SKM-1 treated with dmso at 0.1 percent for 144 hours (cell line): ENCODE measurements at regions not wholly inside any gene's neighbourhood (a gene's known extent, or its start where the extent isn't known, plus 50 kb on each side); places are given as distances from the start of the nearest gene placed in this dataset.
"Not testable (repeated sequence)": the region's sequence is repeated elsewhere in the genome, so short reads cannot be mapped to it uniquely, and the experiment has no call there.

Experiments
- DNase-seq: peaks from one replicate; lab custom pipeline; 2025; ENCODE audit not compliant: unreplicated experiment; lab: John Stamatoyannopoulos, UW

- no peak for DNase-seq
Measured at GRCh38 chr12:75812271-75813018, 219.1 kb downstream of the PHLDA1 start.

GRCh38 chr12:75809746-75810145 is 221.8 kb downstream of the PHLDA1 start:
- no peak for DNase-seq

GRCh38 chr12:75807494-75807893 is 224.1 kb downstream of the PHLDA1 start:
- DNase-seq = no peak

DNA sequence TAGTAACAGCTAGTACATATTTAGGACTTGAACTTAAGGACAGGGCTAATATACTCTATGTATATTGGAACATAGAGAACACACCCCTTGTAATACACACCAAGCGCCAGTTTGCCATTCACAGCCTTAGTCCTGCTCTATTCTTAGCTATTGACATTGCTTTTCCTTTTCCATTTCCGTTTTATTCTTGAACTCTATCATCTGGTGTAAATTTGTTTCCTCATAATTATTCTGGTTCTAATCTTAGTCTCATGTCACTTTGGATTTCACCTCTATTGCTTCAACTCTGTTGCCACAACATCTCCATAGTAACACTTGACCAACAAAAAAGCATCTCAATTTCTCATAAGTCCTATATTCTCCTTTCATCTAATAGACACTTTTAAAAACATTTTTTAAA is 225.7 kb downstream of the PHLDA1 start:
- DNase-seq = no peak

DNA sequence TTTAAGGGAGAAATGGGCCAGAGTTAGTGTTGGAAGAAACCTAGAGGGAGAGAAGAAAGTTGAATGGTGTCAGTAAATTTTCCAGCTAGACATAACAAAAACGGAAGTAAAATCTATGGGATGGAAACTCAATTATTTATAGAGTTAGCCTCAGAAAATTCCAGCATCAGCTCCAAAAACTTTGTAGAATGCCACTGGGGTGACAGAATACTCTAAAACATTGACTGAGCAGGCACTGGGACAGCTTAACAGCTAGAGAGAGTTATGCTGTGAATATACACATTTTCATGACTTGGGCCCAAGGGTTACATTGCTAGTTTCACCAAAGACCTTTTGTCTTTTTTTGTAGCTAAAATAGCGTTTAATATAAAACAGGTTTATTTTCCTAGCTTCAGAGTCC is 226.3 kb downstream of the PHLDA1 start:
- no peak for DNase-seq

DNA sequence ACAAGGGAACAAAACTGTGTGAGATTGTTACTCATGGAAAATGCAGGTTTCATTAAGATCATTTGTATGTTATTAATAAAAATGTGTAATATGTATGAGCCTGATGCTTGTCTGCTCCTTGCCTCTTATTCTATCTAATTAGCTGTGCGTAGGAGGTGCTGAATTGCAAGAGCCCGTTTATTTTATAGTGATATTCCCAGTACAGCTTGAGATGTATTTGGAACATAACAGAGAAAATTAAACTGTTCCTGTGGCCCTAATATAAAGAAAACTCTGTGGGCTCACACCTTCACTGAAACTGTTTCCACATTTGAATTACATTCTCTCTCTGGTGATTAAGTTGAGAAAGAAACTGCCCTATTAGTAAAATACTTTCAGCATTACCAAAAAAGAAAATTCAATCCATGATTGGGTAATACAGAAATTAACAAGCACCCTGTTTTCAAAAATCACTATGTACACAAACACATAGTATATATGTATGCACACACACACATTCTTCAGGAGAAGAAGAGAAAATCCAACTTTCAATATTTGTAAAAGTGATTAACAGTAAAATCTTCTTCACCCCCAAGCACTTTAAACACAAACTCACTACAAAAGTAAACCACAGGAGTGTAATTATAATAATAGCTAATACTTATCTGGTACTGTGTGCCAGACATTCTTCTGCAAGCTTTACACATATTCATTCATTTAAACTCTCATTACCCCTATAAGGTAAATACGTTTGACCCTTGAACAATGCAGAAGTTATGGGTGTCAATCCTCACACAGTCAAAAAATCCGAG is 233.2 kb downstream of the PHLDA1 start:
- DNase-seq = no peak

DNA sequence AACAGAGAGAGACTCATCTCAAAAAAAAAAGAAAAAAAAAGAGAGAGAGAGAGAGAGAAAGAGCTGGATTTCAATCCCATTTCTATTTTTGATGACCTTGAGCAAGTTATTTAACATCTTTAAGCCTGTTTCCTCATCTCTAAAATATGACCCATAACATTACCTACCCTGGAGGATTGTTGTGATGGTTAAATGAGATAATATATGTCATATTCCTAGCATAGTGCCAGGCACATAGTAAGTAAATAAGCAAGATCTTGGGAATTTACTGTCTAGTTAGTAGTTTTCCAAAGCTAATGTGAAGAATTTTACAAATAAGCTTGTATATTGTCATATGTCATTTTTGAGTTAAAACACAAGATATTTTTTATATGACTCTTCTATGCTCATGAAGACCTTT is 236.5 kb downstream of the PHLDA1 start:
- DNase-seq = no peak

DNA sequence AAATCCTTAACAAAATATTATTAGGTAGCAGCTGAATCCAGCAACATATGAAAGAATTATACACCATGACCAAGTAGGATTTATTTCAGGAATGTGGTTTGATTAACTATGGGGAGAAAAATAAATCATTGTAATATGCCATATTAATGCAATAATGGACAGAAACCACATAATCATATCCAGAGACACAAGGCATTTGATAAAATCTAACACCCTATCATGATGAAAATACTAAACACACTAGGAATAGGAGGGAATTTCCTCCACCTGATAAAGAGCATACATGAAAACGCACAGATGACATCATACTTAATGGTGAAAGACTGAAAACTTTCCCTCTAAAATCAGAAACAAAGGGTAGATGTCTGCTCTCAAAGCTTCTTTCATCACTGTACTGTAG is 238.9 kb downstream of the PHLDA1 start:
- DNase-seq = no peak

DNA sequence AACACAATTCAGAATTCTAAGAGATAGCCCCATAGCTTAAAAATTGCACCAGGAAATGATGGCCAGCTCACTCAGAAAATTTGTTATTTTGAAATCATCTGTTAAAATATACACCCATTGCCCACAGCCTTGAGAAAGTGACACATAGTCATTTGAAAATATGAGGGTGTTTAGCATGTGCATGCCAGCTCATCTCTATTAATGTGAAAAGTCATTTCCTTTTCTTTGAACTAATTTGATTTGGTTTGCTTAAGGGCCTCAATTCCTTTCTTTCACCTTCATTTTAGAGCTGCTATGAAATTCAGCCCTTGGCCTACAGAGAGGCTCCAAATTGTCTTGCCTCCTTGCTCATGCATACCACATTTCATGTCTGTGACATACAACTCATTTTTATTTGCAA is 241.4 kb downstream of the PHLDA1 start:
- no peak for DNase-seq

DNA sequence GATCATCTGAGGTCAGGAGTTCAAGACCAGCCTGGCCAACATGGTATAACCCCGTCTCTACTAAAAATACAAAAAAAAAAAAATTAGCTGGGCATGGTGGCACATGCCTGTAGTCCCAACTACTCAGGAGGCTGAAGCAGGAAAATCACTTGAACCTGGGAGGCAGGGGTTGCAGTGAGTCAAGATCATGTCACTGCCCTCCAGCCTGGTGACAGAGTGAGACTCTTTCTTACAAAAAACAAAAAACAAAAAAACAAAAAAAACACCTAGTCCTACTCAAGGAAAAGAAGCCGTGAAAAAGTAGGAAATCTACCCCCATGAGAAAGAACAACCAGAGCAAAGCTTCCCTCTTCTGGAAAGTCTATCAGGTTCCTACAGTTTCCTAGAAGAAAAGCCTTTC is 244.4 kb downstream of the PHLDA1 start:
- DNase-seq = not testable (repeated sequence)

- DNase-seq = no peak
Measured at GRCh38 chr12:75786070-75786469, 245.5 kb downstream of the PHLDA1 start.

GRCh38 chr12:75784591-75784990 is 247.0 kb downstream of the PHLDA1 start:
- DNase-seq = no peak

DNA sequence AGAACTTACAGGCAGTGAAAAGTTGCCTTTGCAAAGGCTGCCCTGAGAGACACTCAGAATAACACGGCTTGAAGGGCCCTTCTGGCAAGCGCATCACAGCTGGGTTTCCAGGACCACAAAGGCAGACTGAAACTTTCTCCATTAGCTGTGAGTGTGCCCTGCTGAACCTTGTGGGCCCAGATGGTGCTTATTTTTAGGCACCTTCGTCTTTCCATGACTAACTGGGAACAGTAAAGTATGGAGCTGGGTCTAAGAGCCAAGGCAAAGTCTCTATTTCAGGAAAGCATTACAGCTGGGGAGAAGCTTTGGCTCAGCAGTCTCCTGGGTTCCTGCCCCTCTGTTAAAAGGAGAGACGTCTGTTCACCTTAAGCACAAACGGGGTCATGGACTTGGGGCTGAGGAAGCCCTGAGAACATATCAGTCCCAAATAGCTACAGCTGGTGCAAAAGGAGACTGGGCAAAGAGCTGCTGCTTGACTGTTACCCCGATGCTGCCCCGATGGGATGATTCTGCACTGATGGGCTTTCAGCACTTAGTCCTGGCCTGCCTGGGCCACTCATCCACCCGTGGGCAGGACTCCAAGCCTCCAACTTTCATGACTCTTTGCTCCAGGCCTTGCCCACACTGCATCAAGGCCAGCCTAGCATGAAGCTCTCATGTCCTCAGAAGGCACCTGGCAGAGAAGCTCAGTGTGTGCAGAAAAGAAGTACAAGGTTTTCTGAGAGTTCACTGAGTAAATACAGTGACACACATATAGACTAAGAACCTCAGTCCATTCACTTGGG is 248.3 kb downstream of the PHLDA1 start:
- no peak for DNase-seq

GRCh38 chr12:75782069-75782581 is 249.5 kb downstream of the PHLDA1 start:
- no peak for DNase-seq

DNA sequence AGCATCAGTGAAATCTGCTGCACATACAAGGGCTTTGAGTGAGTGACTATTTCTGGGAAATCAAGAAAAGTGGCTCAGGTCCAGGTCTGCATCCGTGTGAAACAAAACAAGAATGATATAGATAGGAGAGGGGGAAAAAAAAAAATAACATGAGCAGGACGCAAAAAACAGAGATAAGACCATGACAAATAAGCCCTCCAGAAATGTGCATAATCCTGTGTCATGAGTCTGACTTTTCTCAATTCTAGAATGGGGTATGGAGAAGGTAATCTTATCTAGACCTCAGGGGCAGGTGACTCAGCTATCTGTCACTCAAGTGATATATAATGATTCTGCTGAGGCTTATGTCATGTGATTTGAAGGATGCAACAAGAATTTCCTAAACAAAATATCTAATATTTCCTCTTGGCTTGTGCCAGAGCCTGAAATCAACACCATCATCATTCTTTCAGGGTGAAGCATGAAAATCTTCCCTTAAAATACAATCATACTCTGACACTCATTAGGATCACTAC is 250.0 kb downstream of the PHLDA1 start:
- DNase-seq = no peak

GRCh38 chr12:75779891-75780496 is 251.6 kb downstream of the PHLDA1 start:
- no peak for DNase-seq

DNA sequence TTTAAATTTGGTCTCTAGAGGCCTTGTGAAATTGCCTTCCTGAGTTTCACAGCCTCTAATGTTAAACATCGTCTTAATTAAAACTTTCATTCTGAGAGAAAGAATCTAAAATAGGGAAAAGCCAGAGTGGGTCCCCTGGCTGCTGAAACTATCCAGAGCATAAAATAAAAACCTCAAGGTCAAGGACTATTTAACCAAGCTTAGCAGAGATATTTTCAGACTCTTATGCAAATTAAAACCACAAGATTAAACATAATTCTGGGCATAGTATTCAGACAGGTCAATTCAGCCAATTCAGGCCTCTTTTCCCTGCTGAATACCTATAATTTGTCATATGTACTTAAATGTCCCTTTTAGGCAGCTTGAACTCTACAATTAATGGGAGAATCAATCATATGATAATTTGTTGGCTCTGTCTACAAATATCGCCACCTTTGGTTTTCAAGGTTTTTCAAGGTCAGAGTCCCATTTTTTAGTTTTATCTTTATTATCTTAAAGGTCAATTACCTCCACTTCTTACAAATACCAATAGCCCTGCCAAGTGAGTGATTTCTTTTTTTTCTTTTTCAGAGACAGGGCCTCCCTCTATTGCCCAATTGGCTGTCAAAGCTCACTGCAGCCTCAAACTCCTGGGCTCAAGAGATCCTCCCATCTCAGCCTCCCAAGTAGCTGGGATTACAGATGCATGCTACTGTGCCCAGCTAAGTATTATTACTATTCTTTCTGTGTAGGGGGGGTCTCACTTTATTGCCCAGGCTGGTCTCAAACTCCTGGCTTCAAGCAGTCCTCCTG is 257.1 kb downstream of the PHLDA1 start:
- DNase-seq = no peak

DNA sequence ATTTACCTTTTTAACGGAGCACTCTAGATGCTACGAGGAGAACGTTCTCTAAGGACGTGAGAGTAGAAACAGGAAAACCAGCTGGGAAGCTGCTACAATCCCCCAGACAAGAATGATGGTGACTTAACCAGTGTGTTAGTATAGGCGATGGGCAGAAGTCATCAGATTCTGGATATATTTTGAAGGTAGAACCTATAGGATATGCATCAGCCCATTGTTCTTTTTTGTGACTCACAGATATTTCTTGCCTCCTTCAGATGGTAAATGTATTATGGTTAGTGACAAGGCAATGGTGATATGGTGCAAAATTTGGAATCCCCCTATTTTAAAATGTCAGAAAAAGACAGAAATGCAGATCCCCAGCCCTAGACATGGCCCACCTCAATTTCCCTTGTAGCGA is 258.2 kb downstream of the PHLDA1 start:
- DNase-seq = no peak

DNA sequence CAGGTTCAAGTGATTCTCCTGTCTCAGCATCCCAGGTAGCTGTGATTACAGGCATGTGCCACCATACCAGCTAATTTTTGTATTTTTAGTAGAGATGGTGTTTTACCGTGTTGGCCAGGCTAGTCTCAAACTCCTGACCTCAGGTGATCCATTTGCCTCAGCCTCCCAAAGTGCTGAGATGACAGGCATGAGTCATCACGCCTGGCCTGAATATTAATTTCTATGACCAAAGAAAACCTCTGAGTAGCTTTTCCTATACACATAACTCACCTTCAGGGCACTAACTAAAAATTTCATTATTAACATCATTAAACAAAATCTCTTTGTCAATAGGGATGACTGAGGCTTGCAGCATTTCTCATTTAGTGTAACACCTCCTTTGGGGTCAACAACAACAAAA is 259.6 kb upstream of the KRR1 start:
- DNase-seq = no peak

GRCh38 chr12:75767957-75768356 is 256.5 kb upstream of the KRR1 start:
- no peak for DNase-seq
